ENCODE measurements at regions not wholly inside any gene's neighbourhood (a gene's known extent, or its start where the extent isn't known, plus 50 kb on each side); places are given as distances from the start of the nearest gene placed in this dataset.

- no peak for DNase-seq
Observed at GRCh38 chr15:69880571-69881301, 217.0 kb downstream of the TLE3 start.

GRCh38 chr15:69881302-69881670 is 216.4 kb downstream of the TLE3 start:
- no peak for DNase-seq

DNA sequence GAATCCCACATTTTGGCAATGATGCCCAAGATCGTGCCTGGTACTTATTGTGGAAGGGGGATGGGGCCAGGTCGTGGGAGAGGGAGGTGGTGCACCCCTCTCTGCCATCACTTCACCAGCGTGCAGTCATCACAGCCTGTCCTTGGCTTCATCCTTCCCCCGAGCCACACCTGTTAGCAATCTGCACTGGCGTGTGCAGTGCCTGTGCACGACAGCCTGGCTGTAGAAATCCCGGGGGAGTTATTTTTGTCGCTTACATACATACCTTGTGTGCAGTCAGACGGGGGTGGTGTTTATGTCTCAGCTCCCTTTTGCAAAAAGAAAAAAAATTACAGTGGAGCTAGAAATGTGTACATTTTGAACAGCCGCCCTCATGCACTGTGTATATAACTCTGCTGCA is 216.0 kb downstream of the TLE3 start:
- DNase-seq, result no peak

DNA sequence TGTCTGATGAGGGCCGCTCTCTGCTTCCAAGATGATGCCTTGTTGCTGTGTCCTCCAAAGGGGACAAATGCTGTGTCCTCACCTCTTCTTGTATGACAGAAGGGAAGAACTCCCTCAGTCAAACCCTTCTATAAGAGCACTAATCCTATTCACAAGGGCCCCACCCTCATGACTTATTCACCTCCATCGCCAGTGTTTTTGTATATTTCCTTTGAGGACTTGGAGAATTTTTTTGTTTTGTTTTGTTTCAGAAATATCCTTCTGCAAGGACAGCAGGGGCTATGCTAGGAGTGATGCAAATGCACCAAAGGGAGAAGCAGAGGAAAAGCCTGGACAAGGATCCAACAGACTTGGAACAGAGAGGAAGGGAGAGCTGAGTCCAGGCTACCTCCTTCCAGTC is 214.4 kb downstream of the TLE3 start:
- no peak for DNase-seq

GRCh38 chr15:69885173-69885955 is 212.4 kb downstream of the TLE3 start:
- no peak for DNase-seq

GRCh38 chr15:69887009-69887408 is 210.7 kb downstream of the TLE3 start:
- DNase-seq, result no peak

DNA sequence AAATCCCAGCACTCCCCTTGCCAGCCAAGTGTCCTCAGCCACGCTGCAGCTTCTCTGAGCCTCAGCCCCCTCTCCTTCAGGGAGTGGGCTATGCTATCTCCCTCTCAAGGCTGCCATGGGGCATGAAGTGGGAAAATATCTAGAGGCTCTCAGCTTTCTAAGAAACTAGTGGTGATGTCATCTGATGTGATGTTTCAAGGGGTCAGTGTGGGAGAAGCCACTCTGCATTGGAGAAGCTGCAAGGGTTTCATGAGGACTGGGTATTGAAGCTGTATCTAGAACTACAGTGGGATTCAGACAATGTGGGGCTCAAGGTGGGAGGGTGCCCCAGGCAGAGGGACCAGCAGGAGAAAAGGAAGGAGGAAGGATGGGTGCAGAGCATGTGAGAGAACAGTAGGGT is 210.2 kb downstream of the TLE3 start:
- DNase-seq, result no peak

DNA sequence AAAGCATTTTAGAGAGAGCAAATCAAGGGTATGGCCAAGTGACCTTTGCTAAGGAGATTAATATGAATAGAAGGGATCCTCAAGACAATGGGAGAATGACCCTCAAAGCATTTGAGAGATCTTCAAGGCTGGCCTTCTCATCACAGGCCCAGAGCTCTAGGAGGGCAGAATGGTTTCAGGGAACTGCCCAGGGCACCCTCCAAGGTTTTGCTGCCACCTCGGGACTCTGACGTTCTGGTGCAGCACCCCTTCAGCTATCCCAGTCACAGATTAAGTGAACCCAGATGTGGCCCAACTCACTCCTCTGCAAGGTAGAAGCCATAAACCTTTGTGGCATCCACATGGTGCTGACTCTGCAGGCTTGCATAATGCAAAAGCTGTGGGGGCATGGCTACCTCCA is 209.3 kb downstream of the TLE3 start:
- DNase-seq, result no peak

DNA sequence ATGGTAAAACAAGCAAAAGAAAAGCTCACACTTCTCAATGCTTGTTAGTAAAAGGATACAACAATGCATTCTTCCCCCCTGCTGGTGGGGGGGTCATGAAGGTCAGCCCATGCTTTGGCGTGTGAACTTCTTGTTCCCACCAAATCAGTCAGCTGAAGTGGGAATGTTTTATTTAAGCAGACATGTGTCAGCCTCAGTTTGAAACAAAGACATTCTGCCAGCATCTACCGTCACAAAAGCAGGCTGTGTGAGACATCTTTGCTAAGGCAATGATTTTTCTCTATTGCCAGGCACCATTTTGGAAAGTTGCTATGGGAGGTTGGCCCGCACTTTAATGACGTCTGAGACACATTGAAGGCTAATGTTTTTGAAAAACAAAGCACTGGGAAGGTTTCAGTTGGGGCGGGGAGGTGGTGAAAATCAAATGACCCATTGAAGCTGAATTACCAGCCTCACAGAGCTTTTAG is 206.6 kb downstream of the TLE3 start:
- DNase-seq, result no peak

DNA sequence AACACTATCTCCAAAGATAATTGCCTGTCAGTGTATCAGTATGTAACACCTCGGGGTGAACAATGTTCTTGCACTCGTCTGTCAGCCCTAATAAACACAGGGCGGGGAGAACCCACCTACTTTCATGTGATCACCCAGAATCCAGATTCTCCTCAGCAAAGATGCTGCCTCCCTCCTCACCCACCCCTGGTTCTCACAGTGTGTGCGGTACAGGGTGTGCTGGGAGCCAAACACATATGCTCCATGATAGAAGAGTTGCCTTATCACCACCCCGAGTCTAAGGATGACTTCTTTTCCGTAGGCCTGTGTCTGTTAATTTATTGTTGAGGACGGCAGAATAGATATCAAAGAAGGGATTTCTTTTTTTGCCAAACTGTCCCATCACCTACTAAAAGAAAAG is 206.1 kb downstream of the TLE3 start:
- no peak for DNase-seq

GRCh38 chr15:69892351-69892750 is 205.4 kb downstream of the TLE3 start:
- no peak for DNase-seq

- DNase-seq, result no peak
Observed at GRCh38 chr15:69893086-69893485, 204.6 kb downstream of the TLE3 start.

DNA sequence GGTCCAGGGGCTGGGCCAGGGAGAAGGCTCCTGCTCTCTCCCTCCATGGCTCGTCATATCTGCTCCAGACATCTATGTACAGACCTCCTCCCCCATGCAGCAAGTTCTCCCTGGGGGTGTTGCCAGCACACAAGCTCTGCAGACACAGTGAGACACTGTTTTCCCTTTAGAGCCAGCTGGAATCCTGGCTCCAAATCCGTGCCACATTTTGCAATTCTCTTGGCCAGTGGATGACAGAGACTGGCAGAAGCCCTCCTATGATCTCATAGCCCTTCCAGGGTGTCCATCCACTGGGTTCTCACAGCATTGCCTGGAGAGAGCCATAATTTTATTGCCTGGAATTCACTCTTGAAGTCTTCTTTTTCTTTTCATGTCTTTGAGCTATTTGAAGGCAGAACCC is 203.9 kb downstream of the TLE3 start:
- no peak for DNase-seq

GRCh38 chr15:69895202-69895601 is 202.5 kb downstream of the TLE3 start:
- no peak for DNase-seq

GRCh38 chr15:69896606-69897005 is 201.1 kb downstream of the TLE3 start:
- DNase-seq, result no peak

- DNase-seq, result no peak
Observed at GRCh38 chr15:69897061-69897460, 200.7 kb downstream of the TLE3 start.

DNA sequence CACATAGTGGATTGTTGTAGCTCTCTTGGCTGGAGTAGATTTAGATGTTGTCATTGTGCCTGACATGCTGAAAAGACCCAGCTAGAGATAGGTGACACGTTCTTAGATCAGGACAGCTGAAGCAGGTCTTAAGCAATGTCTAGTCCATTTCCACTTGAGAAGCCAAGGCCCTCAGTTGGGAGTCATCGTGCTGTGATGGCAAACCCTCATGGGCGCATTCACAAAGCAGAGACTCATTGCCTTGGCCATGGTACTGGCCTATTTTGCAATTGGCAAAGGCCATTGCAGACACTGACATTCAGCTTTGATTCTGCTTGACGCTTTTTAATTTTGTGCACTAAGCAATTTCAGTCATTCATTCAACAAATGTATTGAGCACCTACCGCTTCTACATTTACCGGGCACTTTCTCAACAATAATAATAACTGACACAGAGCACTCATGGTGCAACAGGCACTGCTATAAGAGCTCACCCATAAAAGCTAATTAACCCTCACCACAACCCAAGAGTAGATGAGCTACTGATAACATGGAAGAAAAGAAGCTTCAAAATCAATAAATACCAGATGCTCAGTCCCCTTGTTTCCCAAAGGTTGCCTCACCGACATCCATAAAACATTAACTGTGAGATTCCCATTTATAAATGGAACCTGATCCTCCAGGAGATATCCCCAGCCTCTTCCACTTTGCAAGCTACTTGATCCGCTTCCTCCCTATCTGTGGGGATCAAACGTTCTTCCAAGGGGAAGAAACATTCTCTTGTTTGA is 200.1 kb downstream of the TLE3 start:
- no peak for DNase-seq

DNA sequence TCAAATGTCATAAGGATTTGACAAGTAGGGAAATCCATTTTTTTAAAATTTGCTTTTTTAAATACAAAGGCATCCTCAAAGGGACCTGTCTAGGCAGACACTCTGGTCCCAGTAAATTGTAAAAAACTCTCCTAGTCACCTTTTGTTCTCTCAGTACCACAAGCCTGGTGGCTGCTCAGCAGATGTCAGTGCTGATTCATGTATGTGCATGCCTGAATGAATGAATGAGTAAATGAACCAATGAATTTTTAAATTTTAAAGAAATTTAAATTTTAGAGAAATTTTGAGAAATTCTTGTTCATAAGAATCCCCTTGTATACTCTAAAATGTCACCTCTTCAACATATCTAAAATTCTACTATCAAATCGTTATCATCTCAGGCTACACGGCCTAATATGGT is 199.5 kb downstream of the TLE3 start:
- DNase-seq, result no peak

DNA sequence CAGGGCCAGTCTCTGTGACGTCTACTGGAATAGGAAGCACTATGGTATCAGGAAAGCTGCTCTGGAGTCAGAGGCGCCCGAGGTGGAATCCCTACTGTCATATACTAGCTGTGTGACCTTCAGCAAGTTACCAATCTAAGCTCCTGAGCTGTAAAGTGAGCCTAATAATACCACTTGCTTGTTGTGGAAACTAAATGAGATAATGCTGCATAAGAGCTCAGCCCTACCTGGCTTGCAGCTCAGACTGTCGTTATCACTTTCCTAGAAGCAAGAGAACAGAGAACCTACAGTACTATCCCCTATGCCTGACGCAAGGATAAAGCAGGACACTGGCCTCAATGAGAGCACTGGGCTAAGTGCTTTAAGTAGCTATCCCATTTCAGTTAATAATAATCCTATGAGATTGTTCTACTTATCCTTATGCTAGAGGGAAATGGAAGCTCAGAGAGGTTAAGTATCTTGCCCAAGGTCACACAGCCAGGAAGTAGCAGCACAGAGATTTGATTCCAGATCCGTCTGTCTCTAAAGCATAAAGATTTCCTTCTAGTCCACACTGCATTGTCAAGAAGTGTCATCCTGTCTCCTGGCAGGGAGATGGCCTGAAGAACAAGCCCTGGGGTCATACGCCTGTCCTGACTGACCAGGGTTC is 195.2 kb downstream of the TLE3 start:
- DNase-seq, result no peak

DNA sequence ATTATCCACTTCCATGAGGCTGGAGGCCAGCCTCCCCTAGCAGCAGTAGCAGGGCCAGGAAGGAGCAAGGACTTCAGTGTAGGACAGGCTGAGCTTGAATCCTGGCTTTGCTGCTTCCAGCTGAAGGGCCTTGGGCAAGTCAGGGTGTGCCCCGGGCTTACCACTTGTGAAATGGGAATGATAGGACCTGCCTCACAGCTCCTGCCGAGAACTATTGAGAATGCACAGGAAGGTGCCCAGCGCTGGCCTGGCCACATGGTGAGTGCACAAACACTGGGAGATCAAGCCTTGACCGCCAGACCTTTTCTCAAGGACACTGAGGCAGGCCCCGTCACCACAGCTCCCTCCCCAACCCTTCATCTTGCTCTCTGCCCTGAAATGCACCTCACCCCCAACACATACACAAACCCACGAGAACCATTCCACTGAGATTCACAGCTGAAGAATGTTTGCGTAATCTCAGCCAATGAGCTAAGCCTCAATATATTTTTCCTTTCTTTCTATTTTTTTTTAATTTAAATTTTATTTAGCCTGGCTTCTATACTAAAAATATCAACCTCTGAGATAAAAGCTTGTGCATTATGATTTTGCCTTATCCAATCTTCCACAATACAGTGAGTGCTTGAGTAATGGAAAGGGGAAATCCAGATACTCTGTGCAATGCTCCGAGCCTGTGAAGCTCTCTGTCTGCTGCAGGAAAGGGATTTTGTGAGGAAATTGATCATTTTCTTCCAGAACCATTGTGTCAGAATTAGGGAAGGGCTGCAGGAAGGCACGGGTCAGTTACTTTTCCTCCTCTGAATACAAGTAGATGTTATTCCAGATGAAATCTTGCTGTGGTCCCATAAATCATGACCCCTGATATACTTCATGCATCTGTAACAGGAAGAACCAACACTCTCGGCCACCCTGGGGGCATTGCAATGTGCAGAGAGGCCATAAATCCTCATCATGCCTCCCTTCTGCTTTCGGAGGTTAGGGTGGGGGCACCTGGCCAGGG is 193.9 kb downstream of the TLE3 start:
- DNase-seq, result no peak

- peak; percentile 60 for DNase-seq
Observed at GRCh38 chr15:69906256-69907185, 191.2 kb downstream of the TLE3 start.

Data from NCI-H1048 (cell line).